ENCODE measurements at regions not wholly inside any gene's neighbourhood (a gene's known extent, or its start where the extent isn't known, plus 50 kb on each side); places are given as distances from the start of the nearest gene placed in this dataset.
"Not testable (repeated sequence)": the region's sequence is repeated elsewhere in the genome, so short reads cannot be mapped to it uniquely, and the experiment has no call there.

- TF ChIP-seq KDM1A (CRISPR knock-in tag; IDR thresholded peaks at IDR 0.05); ARNT (IDR thresholded peaks at IDR 0.05); TAF1 (CRISPR knock-in tag; IDR thresholded peaks at IDR 0.05); USF2 (IDR thresholded peaks at IDR 0.05; ENCODE audit: low read depth, low read length); USF2 (CRISPR knock-in tag; IDR thresholded peaks at IDR 0.05; ENCODE audit: borderline replicate concordance); EP300 (IDR thresholded peaks at IDR 0.05; ENCODE audit: low read depth in 2 of 2, low read length in 2 of 2); EP300 (CRISPR knock-in tag; IDR thresholded peaks at IDR 0.05; ENCODE audit: borderline replicate concordance); SNRNP70 (IDR thresholded peaks at IDR 0.05; ENCODE audit: low read depth, low read length); CHCHD3 (CRISPR knock-in tag; IDR thresholded peaks at IDR 0.05); ZNF441 (CRISPR knock-in tag; IDR thresholded peaks at IDR 0.05; ENCODE audit: borderline replicate concordance); THRA (CRISPR knock-in tag; IDR thresholded peaks at IDR 0.05; ENCODE audit: borderline replicate concordance): not testable (repeated sequence)
- TF ChIP-seq, protein P1, sequence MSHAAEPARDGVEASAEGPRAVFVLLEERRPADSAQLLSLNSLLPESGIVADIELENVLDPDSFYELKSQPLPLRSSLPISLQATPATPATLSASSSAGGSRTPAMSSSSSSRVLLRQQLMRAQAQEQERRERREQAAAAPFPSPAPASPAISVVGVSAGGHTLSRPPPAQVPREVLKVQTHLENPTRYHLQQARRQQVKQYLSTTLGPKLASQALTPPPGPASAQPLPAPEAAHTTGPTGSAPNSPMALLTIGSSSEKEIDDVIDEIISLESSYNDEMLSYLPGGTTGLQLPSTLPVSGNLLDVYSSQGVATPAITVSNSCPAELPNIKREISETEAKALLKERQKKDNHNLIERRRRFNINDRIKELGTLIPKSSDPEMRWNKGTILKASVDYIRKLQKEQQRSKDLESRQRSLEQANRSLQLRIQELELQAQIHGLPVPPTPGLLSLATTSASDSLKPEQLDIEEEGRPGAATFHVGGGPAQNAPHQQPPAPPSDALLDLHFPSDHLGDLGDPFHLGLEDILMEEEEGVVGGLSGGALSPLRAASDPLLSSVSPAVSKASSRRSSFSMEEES (CRISPR knock-in tag; IDR thresholded peaks at IDR 0.05): not testable (repeated sequence)
- TF ChIP-seq, protein P2, sequence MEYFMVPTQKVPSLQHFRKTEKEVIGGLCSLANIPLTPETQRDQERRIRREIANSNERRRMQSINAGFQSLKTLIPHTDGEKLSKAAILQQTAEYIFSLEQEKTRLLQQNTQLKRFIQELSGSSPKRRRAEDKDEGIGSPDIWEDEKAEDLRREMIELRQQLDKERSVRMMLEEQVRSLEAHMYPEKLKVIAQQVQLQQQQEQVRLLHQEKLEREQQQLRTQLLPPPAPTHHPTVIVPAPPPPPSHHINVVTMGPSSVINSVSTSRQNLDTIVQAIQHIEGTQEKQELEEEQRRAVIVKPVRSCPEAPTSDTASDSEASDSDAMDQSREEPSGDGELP (IDR thresholded peaks at IDR 0.05; ENCODE audit: borderline replicate concordance, low read depth): not testable (repeated sequence)
- TF ChIP-seq, protein P3, sequence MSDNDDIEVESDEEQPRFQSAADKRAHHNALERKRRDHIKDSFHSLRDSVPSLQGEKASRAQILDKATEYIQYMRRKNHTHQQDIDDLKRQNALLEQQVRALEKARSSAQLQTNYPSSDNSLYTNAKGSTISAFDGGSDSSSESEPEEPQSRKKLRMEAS (IDR thresholded peaks at IDR 0.05): not testable (repeated sequence)
- TF ChIP-seq, protein P4, sequence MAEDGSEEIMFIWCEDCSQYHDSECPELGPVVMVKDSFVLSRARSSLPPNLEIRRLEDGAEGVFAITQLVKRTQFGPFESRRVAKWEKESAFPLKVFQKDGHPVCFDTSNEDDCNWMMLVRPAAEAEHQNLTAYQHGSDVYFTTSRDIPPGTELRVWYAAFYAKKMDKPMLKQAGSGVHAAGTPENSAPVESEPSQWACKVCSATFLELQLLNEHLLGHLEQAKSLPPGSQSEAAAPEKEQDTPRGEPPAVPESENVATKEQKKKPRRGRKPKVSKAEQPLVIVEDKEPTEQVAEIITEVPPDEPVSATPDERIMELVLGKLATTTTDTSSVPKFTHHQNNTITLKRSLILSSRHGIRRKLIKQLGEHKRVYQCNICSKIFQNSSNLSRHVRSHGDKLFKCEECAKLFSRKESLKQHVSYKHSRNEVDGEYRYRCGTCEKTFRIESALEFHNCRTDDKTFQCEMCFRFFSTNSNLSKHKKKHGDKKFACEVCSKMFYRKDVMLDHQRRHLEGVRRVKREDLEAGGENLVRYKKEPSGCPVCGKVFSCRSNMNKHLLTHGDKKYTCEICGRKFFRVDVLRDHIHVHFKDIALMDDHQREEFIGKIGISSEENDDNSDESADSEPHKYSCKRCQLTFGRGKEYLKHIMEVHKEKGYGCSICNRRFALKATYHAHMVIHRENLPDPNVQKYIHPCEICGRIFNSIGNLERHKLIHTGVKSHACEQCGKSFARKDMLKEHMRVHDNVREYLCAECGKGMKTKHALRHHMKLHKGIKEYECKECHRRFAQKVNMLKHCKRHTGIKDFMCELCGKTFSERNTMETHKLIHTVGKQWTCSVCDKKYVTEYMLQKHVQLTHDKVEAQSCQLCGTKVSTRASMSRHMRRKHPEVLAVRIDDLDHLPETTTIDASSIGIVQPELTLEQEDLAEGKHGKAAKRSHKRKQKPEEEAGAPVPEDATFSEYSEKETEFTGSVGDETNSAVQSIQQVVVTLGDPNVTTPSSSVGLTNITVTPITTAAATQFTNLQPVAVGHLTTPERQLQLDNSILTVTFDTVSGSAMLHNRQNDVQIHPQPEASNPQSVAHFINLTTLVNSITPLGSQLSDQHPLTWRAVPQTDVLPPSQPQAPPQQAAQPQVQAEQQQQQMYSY (CRISPR knock-in tag; IDR thresholded peaks at IDR 0.05): not testable (repeated sequence)
Observed at GRCh38 chr3:6066868-6067578, 793.9 kb upstream of the GRM7 start.
